SK-N-SH treated with all-trans-retinoic acid at 6 μM for 48 hours (cell line): ENCODE measurements at regions not wholly inside any gene's neighbourhood (a gene's known extent, or its start where the extent isn't known, plus 50 kb on each side); places are given as distances from the start of the nearest gene placed in this dataset.

Experiments used
- ARNTL ChIP-seq: fragments of 450-650 bp; formaldehyde crosslinking; IDR thresholded peaks from 2 replicates; pipeline ENCODE4 v1.5.0; 2020; ENCODE audit warnings: low read depth, mild to moderate bottlenecking, moderate library complexity, borderline replicate concordance
- BACH2 ChIP-seq: fragments of 250-450 bp; sonication (Bioruptor Pico); IDR thresholded peaks from 2 replicates; pipeline ENCODE4 v1.9.0; 2021; ENCODE audit warnings: mild to moderate bottlenecking, borderline replicate concordance
- POU6F1 ChIP-seq: fragments of 250-450 bp; sonication (Bioruptor Pico); IDR thresholded peaks from 2 replicates; pipeline ENCODE4 v1.8.0; 2021; ENCODE audit warnings: low read depth, mild to moderate bottlenecking, moderate library complexity, borderline replicate concordance
- TOX ChIP-seq: fragments of 250-450 bp; sonication (Bioruptor Pico); IDR thresholded peaks from 2 replicates; pipeline ENCODE4 v1.8.0; 2021; ENCODE audit warnings: mild to moderate bottlenecking, moderate library complexity, borderline replicate concordance
- TSHZ2 ChIP-seq: fragments of 250-450 bp; sonication (Bioruptor Pico); IDR thresholded peaks from 2 replicates; pipeline ENCODE4 v1.5.0; 2020; ENCODE audit warnings: mild to moderate bottlenecking, moderate library complexity
- ZFP3 ChIP-seq: fragments of 250-450 bp; sonication (Bioruptor Pico); IDR thresholded peaks from 2 replicates; pipeline ENCODE4 v1.5.0; 2020; ENCODE audit warnings: mild to moderate bottlenecking, moderate library complexity
- ZNF565 ChIP-seq: fragments of 450-650 bp; formaldehyde crosslinking; conservative IDR thresholded peaks from 2 replicates; pipeline ENCODE4 v1.5.0; 2020; ENCODE audit warnings: low read depth, mild to moderate bottlenecking, moderate library complexity
- TF ChIP-seq, protein P1 (sequence below): fragments of 250-450 bp; sonication (Bioruptor Pico); IDR thresholded peaks from 2 replicates; pipeline ENCODE4 v1.8.0; 2020; ENCODE audit warnings: mild to moderate bottlenecking, moderate library complexity, borderline replicate concordance

- TF ChIP-seq POU6F1 (no peak), TSHZ2 (CRISPR knock-in tag) (no peak), TOX (no peak), ARNTL (CRISPR knock-in tag) (no peak), BACH2 (no peak), ZFP3 (CRISPR knock-in tag) (no peak), ZNF565 (no peak)
- TF ChIP-seq, protein P1, sequence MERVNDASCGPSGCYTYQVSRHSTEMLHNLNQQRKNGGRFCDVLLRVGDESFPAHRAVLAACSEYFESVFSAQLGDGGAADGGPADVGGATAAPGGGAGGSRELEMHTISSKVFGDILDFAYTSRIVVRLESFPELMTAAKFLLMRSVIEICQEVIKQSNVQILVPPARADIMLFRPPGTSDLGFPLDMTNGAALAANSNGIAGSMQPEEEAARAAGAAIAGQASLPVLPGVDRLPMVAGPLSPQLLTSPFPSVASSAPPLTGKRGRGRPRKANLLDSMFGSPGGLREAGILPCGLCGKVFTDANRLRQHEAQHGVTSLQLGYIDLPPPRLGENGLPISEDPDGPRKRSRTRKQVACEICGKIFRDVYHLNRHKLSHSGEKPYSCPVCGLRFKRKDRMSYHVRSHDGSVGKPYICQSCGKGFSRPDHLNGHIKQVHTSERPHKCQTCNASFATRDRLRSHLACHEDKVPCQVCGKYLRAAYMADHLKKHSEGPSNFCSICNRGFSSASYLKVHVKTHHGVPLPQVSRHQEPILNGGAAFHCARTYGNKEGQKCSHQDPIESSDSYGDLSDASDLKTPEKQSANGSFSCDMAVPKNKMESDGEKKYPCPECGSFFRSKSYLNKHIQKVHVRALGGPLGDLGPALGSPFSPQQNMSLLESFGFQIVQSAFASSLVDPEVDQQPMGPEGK, result no peak
These were observed 1104.4 kb upstream of the CRIM1 start for GRCh38 chr2:35251156-35251555.
